NCI-H1436 treated with DMSO at 0.1 percent for 48 hours (cell line): ENCODE measurements at regions not wholly inside any gene's neighbourhood (a gene's known extent, or its start where the extent isn't known, plus 50 kb on each side); places are given as distances from the start of the nearest gene placed in this dataset.

Experiments
- DNase-seq: peaks from one replicate; lab custom pipeline; 2025; lab: John Stamatoyannopoulos, UW

- DNase-seq = no peak
Measured at GRCh38 chr13:105979131-105980011, 556.1 kb downstream of the EFNB2 start.

- no peak for DNase-seq
Measured at GRCh38 chr13:105974380-105974779, 561.1 kb downstream of the EFNB2 start.

GRCh38 chr13:105972811-105973590 is 562.5 kb downstream of the EFNB2 start:
- no peak for DNase-seq

- no peak for DNase-seq
Measured at GRCh38 chr13:105972306-105972721, 563.1 kb downstream of the EFNB2 start.

- DNase-seq = no peak
Measured at GRCh38 chr13:105971738-105972137, 563.7 kb downstream of the EFNB2 start.

- no peak for DNase-seq
Measured at GRCh38 chr13:105971312-105971711, 564.1 kb downstream of the EFNB2 start.

- DNase-seq = no peak
Measured at GRCh38 chr13:105969761-105970160, 565.7 kb downstream of the EFNB2 start.

- no peak for DNase-seq
Measured at GRCh38 chr13:105965910-105966309, 569.6 kb downstream of the EFNB2 start.

GRCh38 chr13:105962080-105962479 is 573.4 kb downstream of the EFNB2 start:
- DNase-seq = no peak

- DNase-seq = no peak
Measured at GRCh38 chr13:105961438-105961837, 574.0 kb downstream of the EFNB2 start.

GRCh38 chr13:105960326-105960725 is 575.1 kb downstream of the EFNB2 start:
- no peak for DNase-seq

GRCh38 chr13:105959876-105960275 is 575.6 kb downstream of the EFNB2 start:
- DNase-seq = no peak

GRCh38 chr13:105957769-105958438 is 577.6 kb downstream of the EFNB2 start:
- no peak for DNase-seq

- no peak for DNase-seq
Measured at GRCh38 chr13:105956921-105957320, 578.5 kb downstream of the EFNB2 start.

GRCh38 chr13:105952973-105953290 is 582.5 kb downstream of the EFNB2 start:
- no peak for DNase-seq

GRCh38 chr13:105952233-105952972 is 583.1 kb downstream of the EFNB2 start:
- DNase-seq = no peak

- no peak for DNase-seq
Measured at GRCh38 chr13:105948143-105948542, 587.3 kb downstream of the EFNB2 start.

- DNase-seq = no peak
Measured at GRCh38 chr13:105940882-105941281, 594.6 kb downstream of the EFNB2 start.

GRCh38 chr13:105937451-105937850 is 598.0 kb downstream of the EFNB2 start:
- DNase-seq = no peak

GRCh38 chr13:105936816-105937215 is 598.6 kb downstream of the EFNB2 start:
- DNase-seq = no peak

GRCh38 chr13:105929505-105929904 is 606.0 kb downstream of the EFNB2 start:
- no peak for DNase-seq

GRCh38 chr13:105928901-105929300 is 606.6 kb downstream of the EFNB2 start:
- no peak for DNase-seq
